Panc1 (cell line): ENCODE measurements at regions not wholly inside any gene's neighbourhood (a gene's known extent, or its start where the extent isn't known, plus 50 kb on each side); places are given as distances from the start of the nearest gene placed in this dataset.

Experiments
- CTCF ChIP-seq: fragments of 450-650 bp; IDR thresholded peaks from 2 replicates; pipeline ENCODE4 v1.5.1; 2017; ENCODE audit warnings: mild to moderate bottlenecking
- POLR2AphosphoS5 ChIP-seq: IDR thresholded peaks from 2 replicates; pipeline ENCODE4 v1.6.1; 2012; ENCODE audit warnings: mild to moderate bottlenecking, low read depth, low read length, moderate library complexity
- REST ChIP-seq, 2 experiments: IDR thresholded peaks; 2 replicates each; pipeline ENCODE4 v1.6.1; 2011 to 2012; ENCODE audit warnings: low read depth in 2 of 2, control low read depth in 1 of 2, low read length in 1 of 2, mild to moderate bottlenecking in 1 of 2, moderate library complexity in 1 of 2; ENCODE audit not compliant: insufficient read depth in 1 of 2
- SIN3A ChIP-seq: IDR thresholded peaks from 2 replicates; pipeline ENCODE4 v1.6.1; 2012; ENCODE audit warnings: low read depth, mild to moderate bottlenecking, low read length, moderate library complexity, borderline replicate concordance; ENCODE audit not compliant: insufficient read depth

GRCh38 chr13:78420814-78421213, 182.5 kb downstream of the POU4F1 start:
- no peak for TF ChIP-seq CTCF
- no peak for TF ChIP-seq POLR2AphosphoS5
- no peak for TF ChIP-seq REST (IDR thresholded peaks at IDR 0.05; ENCODE audit: insufficient read depth in 1 of 2, low read depth in 2 of 2, low read length in 1 of 2)
- no peak for TF ChIP-seq SIN3A
